ENCODE measurements at regions not wholly inside any gene's neighbourhood (a gene's known extent, or its start where the extent isn't known, plus 50 kb on each side); places are given as distances from the start of the nearest gene placed in this dataset.

DNA sequence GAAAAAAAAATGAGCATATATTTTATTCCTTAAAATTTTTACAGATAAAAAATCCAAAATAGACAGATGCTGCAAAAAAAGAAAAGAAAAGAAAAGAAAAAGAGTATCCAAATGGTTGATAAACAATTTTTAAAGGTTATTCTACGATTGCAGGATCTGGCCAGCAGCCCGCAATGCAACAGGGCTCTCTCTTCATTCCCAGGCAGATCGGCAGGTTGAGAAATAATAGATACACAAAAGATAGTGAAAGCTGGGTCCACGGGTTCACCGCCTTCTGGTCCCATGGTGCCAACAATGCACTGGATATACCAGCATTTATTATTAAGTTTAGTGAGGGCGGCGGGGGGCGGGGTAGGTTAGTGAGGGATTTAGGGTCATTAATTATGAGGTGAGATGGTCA, 1448.9 kb downstream of the NLGN4Y start:
- TF ChIP-seq CTCF (IDR thresholded peaks at IDR 0.05) = no peak
- no peak for TF ChIP-seq ZFX (IDR thresholded peaks at IDR 0.05; ENCODE audit: borderline replicate concordance)

Data from 22Rv1 (cell line).